HL-60 (cell line): ENCODE measurements at regions not wholly inside any gene's neighbourhood (a gene's known extent, or its start where the extent isn't known, plus 50 kb on each side); places are given as distances from the start of the nearest gene placed in this dataset.

Source experiments
- CTCF ChIP-seq: IDR thresholded peaks from one replicate; pipeline ENCODE4 v1.5.1; 2011; ENCODE audit warnings: low read length, control low read depth, inconsistent platforms; ENCODE audit not compliant: insufficient read depth
- POLR2AphosphoS5 ChIP-seq: IDR thresholded peaks from 2 replicates; pipeline ENCODE4 v1.6.1; 2012; ENCODE audit warnings: low read depth

- no peak for TF ChIP-seq CTCF
- TF ChIP-seq POLR2AphosphoS5, result no peak
Measured at GRCh38 chr3:152089528-152089927, 179.2 kb upstream of the MBNL1 start.
